GM12878 (cell line): ENCODE measurements at regions not wholly inside any gene's neighbourhood (a gene's known extent, or its start where the extent isn't known, plus 50 kb on each side); places are given as distances from the start of the nearest gene placed in this dataset.

Experiments used
- TCF7 ChIP-seq: IDR thresholded peaks from 2 replicates; pipeline ENCODE4 v1.6.1; 2014; ENCODE audit warnings: antibody characterized with exemption, borderline replicate concordance
- TF ChIP-seq, protein P1 (sequence below): fragments of 450-650 bp; IDR thresholded peaks from 2 replicates; pipeline ENCODE4 v1.6.1; 2018; ENCODE audit warnings: borderline replicate concordance, mild to moderate bottlenecking; ENCODE audit not compliant: partially characterized antibody
- TF ChIP-seq, protein P2 (sequence below): IDR thresholded peaks from 2 replicates; pipeline ENCODE4 v1.6.1; 2012; ENCODE audit warnings: low read depth, low read length, improper control_type of control experiment

DNA sequence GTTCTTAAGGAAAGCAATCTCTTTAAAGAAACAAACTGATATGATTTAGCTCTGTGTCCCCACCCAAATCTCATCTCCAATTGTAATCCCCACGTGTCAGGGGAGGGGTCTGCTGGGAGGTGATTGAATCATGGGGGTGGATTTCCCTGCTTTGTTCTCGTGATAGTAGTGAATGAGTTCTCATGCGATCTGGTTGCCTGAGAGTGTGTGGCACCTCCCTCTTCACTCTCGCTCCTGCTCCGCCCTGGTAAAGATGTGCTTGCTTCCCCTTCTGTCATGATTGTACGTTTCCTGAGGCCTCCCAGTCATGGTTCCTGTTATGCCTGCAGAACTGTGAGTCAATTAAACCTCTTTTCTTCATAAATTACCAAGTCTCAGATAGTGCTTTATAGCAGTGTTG is 412.7 kb upstream of the SMC2 start:
- no peak for TF ChIP-seq TCF7
- TF ChIP-seq, protein P1, sequence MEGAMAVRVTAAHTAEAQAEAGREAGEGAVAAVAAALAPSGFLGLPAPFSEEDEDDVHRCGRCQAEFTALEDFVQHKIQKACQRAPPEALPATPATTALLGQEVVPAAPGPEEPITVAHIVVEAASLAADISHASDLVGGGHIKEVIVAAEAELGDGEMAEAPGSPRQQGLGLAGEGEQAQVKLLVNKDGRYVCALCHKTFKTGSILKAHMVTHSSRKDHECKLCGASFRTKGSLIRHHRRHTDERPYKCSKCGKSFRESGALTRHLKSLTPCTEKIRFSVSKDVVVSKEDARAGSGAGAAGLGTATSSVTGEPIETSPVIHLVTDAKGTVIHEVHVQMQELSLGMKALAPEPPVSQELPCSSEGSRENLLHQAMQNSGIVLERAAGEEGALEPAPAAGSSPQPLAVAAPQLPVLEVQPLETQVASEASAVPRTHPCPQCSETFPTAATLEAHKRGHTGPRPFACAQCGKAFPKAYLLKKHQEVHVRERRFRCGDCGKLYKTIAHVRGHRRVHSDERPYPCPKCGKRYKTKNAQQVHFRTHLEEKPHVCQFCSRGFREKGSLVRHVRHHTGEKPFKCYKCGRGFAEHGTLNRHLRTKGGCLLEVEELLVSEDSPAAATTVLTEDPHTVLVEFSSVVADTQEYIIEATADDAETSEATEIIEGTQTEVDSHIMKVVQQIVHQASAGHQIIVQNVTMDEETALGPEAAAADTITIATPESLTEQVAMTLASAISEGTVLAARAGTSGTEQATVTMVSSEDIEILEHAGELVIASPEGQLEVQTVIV, result no peak
- TF ChIP-seq, protein P2, sequence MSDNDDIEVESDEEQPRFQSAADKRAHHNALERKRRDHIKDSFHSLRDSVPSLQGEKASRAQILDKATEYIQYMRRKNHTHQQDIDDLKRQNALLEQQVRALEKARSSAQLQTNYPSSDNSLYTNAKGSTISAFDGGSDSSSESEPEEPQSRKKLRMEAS, result no peak
